Effector memory CD8-positive, alpha-beta T cell (primary cell): ENCODE measurements at regions not wholly inside any gene's neighbourhood (a gene's known extent, or its start where the extent isn't known, plus 50 kb on each side); places are given as distances from the start of the nearest gene placed in this dataset.

Source experiments
- ATAC-seq: fragments of 150-1000 bp; cut with Tn5 transposase; replicated peaks from 2 replicates; pipeline ENCODE4 v1.10.0; 2021; ENCODE audit warnings: mild to moderate bottlenecking, moderate library complexity
- DNase-seq, 3 experiments: peaks; one replicate each; pipeline ENCODE4 v3.0.0; 2021
- H3K27ac Mint-ChIP-seq, 2 donors: one replicate each; pipeline ENCODE4 v1.8.0; 2022; ENCODE audit warnings: mild to moderate bottlenecking in 2 of 2, mixed read lengths in 2 of 2, moderate library complexity in 2 of 2
- H3K27me3 Mint-ChIP-seq, 2 donors: one replicate each; pipeline ENCODE4 v1.8.0; 2022; ENCODE audit warnings: mixed read lengths in 2 of 2
- H3K36me3 Mint-ChIP-seq: one replicate; pipeline ENCODE4 v1.8.0; 2022; ENCODE audit warnings: mild to moderate bottlenecking, moderate library complexity, mixed read lengths; ENCODE audit not compliant: insufficient read depth
- H3K4me1 Mint-ChIP-seq, 2 donors: one replicate each; pipeline ENCODE4 v1.8.0; 2022; ENCODE audit warnings: low read depth in 2 of 2, mixed read lengths in 2 of 2
- H3K4me3 Mint-ChIP-seq, 2 donors: one replicate each; pipeline ENCODE4 v1.8.0; 2022; ENCODE audit warnings: mild to moderate bottlenecking in 2 of 2, mixed read lengths in 2 of 2, moderate library complexity in 2 of 2
- H3K9me3 Mint-ChIP-seq, 2 donors: one replicate each; pipeline ENCODE4 v1.8.0; 2022; ENCODE audit warnings: mixed read lengths in 2 of 2

DNA sequence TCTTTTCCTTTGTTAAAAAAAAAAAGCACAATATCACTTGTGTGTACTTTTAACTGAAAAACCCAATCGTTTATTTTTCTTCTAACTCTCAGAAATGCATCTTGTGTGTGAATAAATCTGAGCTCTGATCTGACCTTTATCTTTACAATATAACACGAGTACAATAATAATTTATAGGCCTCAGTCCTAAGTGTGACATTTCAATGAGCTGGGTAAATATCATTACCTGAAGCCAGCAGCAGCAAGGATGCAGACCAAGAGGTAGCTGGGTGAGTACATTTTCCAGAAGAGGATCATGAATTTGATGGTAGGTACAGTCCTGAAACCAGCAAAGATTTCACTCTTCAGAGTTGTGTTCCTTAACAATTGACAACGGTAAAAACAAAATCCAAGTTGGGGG lies 264.0 kb upstream of the KIF2A start:
- Mint-ChIP-seq H3K4me3 (no peak overlapping the region), H3K4me1 (no peaks in the 10 kb centered on the region), H3K27ac (no peak overlapping the region), H3K27me3 (peaks cover 0 to 6% of the 10 kb centered on the region in 2 donors), H3K9me3 (no peaks in the 10 kb centered on the region), H3K36me3 (no peaks in the 10 kb centered on the region)
- ATAC-seq = no peak
- no peak for DNase-seq

DNA sequence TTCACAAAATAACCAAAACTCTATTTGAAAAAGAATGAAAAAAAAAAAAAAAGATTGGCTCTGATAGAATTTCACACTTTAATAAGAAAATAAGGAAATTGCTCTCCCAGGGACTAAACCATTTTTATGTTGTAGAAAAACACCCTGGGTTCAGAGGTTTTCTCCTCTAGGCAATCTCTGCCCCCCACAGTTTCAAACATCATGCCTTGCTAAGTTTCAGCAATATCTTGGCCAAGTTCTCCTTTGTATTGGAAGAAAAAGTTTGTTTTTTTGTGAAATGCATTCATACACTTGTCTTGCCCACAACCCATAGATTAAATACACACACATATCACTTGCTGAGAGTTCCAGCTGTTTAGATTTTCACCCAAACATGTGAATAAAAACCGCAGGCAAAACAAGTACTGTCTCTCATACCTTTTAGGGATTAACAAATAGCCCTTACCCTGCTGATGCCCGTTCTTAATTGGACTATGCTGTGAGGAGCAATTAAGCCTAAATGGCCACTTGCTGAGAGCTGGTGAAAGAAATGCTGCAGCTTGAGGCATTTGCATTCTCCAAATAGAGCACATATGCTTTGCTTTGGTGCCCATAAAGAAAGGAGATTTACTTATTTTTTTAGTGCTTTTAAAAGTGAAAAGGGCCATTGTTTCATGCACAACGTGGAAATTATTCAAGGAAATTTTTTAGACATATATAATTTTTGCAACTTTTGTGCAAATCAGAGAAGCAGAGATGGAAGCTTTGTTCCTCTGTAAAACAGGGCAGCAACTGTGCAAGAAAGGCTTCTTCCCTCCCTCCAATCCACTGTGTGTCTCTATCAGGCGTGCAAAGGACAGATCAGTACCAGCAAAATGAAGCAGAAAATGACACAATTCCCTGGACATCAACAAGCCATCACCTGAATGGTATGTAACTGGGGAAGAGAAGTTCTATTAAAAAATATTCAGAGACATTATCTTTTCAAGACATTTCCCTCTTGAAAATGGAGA lies 262.4 kb upstream of the KIF2A start:
- Mint-ChIP-seq H3K4me3 (no peak overlapping the region), H3K4me1 (no peaks in the 10 kb centered on the region), H3K36me3 (no peaks in the 10 kb centered on the region), H3K27ac (no peak overlapping the region), H3K27me3 (peaks cover 0 to 6% of the 10 kb centered on the region in 2 donors), H3K9me3 (no peaks in the 10 kb centered on the region)
- no peak for ATAC-seq
- no peak for DNase-seq

DNA sequence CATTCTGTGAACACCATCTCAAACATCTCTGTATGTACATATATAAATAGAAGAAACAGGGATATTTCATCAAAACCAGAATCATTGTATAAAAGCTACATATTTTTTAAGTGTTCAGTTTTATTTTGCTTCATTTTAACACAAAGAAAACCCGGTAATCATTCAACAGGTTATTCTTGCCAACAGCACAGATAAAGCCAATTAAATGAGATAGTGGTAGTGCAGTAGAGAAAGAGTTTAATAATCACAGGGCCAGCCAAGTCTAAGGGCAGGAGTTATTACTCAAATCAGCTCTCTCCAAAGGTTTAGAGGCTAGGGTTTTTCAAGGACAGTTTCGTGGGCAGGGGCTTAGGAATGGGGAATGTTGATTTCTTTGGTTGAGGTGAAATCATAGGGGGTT lies 261.0 kb upstream of the KIF2A start:
- H3K4me1 Mint-ChIP-seq = no peaks in the 10 kb centered on the region
- no peaks in the 10 kb centered on the region for H3K9me3 Mint-ChIP-seq
- no peak overlapping the region for H3K27ac Mint-ChIP-seq
- peaks cover 0 to under 1% of the 10 kb centered on the region in 2 donors for H3K27me3 Mint-ChIP-seq
- H3K4me3 Mint-ChIP-seq = no peak overlapping the region
- no peak for ATAC-seq
- DNase-seq = no peak
- no peaks in the 10 kb centered on the region for H3K36me3 Mint-ChIP-seq

DNA sequence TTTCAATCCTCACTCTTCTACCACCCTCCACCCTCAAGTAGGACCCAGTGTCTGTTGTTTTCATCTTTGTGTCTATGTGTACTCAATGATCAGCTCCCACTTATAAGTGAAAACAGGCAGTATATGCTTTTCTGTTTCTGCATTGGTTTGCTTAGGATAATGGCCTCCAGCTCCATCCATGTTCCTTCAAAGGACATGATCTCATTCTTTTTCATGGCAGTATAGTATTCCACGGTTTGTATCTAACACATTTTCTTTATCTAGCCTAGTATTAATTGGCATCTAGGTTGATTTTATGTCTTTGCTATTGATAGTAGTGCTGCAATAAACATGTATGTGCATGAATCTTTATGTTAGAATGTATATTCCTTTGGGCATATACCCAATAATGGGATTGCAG lies 259.8 kb upstream of the KIF2A start:
- Mint-ChIP-seq H3K27ac (no peak overlapping the region), H3K4me3 (no peak overlapping the region), H3K36me3 (no peaks in the 10 kb centered on the region), H3K9me3 (peaks cover 0 to 2% of the 10 kb centered on the region in 2 donors), H3K27me3 (peaks cover 0 to 9% of the 10 kb centered on the region in 2 donors), H3K4me1 (no peaks in the 10 kb centered on the region)
- DNase-seq (no peak), ATAC-seq (no peak)

DNA sequence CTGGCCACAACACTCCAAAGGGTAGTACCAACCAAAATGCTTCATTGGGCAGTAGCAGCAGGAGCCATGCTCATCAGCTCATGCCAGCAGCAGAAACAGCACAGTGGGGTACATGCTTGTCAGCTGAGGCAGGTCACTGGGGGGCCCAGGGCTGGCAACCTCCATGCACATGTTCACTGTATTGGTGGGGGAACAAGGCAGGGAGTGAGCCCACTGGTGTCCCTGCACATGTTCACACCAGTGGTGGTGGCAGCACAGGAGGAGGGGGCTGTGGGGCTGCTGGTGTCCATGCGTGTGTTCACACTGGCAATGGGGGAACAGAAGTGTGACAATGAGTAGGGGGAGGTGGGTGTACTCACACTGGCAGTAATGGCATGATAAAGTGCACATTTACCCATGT lies 254.3 kb upstream of the KIF2A start:
- Mint-ChIP-seq H3K4me1 (no peaks in the 10 kb centered on the region), H3K27me3 (peaks cover 0 to 9% of the 10 kb centered on the region in 2 donors), H3K36me3 (no peaks in the 10 kb centered on the region), H3K9me3 (peaks cover 7 to 8% of the 10 kb centered on the region in 2 donors), H3K27ac (no peak overlapping the region), H3K4me3 (no peak overlapping the region)
- DNase-seq (no peak), ATAC-seq (no peak)

DNA sequence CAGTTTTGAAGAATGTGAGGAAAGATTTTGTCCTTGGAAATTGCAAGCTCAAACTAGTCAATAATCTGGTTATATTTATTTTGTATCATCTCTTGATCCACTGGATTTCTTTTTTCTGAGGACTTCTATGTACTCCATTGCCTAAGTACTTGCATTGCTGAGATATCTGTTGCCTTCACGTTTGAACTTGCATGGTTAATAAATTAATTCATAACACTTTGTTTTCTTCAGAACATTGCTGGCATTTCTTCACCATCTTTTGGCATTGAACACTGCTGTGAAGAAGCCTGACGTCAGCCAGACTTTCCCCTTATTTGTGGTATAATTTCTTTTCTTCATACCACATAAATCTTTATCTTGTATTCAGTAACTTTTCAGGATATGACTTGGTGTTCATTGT lies 246.0 kb upstream of the KIF2A start:
- DNase-seq (no peak), ATAC-seq (no peak)
- peaks cover 0 to 5% of the 10 kb centered on the region in 2 donors for H3K9me3 Mint-ChIP-seq
- no peak overlapping the region for H3K27ac Mint-ChIP-seq
- no peaks in the 10 kb centered on the region for H3K27me3 Mint-ChIP-seq
- H3K36me3 Mint-ChIP-seq = no peaks in the 10 kb centered on the region
- no peak overlapping the region for H3K4me3 Mint-ChIP-seq
- H3K4me1 Mint-ChIP-seq = no peaks in the 10 kb centered on the region

DNA sequence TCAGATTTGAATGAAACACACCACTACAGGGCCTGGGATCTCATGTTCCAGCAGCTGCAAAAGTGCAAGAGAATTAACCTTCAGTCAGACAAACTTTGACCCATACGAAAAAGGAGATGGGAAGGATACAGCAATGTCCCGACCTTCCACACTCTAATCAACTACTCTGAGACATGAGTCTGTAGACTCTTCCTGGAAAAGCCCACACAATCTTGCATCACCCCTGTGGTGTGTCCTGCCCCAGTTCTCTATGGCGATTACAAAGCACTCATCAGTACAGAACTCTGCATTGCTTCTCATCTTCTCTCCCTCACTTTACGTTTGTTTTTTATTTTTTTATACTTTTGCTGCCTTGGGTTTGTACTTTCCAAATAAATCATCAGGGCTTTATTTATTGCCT lies 241.0 kb upstream of the KIF2A start:
- Mint-ChIP-seq H3K4me3 (no peak overlapping the region), H3K36me3 (no peaks in the 10 kb centered on the region), H3K27me3 (peaks cover 5 to 8% of the 10 kb centered on the region in 2 donors), H3K9me3 (no peaks in the 10 kb centered on the region), H3K4me1 (no peaks in the 10 kb centered on the region), H3K27ac (no peak overlapping the region)
- ATAC-seq (no peak), DNase-seq (no peak)

DNA sequence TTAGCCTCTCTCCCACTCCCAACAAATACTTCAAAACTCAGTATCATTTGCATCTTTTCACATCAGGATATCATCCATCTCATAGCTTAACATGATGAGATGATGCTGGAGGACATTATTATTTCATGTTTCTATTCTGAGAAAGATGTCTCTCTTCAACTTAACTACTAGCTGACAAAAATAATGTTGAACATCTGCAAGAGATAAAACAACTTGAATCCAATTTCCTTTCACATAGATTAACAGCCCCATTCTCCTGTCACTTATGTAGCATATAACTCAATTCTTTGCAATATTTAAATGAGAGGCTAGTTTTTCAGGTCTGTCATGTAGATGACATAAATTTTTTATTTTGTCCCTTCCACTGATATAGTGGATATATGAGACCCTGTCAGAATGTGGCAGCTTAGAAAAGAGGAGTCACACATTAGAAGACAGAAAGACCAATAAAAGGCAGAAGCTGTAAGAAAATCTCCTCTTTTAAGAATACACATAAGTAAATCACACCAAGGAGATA lies 239.2 kb upstream of the KIF2A start:
- H3K36me3 Mint-ChIP-seq = no peaks in the 10 kb centered on the region
- ATAC-seq = no peak
- no peaks in the 10 kb centered on the region for H3K4me1 Mint-ChIP-seq
- no peaks in the 10 kb centered on the region for H3K9me3 Mint-ChIP-seq
- H3K27ac Mint-ChIP-seq = no peak overlapping the region
- DNase-seq = no peak
- H3K27me3 Mint-ChIP-seq = peaks cover 5 to 8% of the 10 kb centered on the region in 2 donors
- no peak overlapping the region for H3K4me3 Mint-ChIP-seq

DNA sequence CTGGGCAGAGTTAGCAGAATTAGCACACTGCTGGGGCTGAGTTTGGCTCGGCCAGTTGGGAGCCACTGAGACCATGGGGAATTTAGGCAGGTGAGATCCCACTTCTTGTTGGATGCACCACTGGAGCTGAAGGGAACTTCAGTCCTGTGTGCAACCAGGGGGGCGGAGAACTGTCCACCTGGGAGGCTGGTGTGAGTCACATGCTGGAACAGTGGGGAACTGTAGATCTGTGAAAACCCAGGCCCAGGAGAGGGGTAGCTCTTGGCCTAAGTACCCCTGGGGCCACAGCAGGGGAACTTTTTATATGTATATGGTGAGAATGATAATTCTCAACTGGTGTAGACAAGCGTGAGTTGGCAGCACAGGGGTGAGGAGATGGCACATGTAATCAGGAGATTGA lies 237.5 kb upstream of the KIF2A start:
- no peak for DNase-seq
- H3K36me3 Mint-ChIP-seq = no peaks in the 10 kb centered on the region
- ATAC-seq = no peak
- no peak overlapping the region for H3K4me3 Mint-ChIP-seq
- no peaks in the 10 kb centered on the region for H3K4me1 Mint-ChIP-seq
- H3K27me3 Mint-ChIP-seq = peaks cover 5 to 8% of the 10 kb centered on the region in 2 donors
- H3K27ac Mint-ChIP-seq = no peak overlapping the region
- no peaks in the 10 kb centered on the region for H3K9me3 Mint-ChIP-seq

DNA sequence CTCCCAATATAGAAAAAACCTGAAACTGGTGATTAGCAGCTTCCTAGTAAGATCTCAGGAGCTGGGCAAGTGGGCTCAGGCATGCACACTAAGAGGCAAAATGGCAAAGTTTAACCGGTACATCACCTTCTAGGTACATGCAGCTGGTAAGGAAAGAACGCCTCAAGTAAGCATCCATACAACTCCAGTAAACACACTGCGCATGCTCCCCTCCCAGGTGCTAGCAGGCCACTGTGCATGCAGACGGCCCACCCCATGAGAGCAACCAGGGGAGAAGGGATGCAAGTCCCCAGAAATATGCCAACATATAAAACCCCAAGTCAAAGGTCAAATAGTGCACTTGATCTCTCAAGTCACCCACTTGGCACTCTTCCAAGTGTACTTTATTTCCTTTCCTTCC lies 228.6 kb upstream of the KIF2A start:
- no peak overlapping the region for H3K27ac Mint-ChIP-seq
- peaks cover 0 to 5% of the 10 kb centered on the region in 2 donors for H3K4me1 Mint-ChIP-seq
- H3K4me3 Mint-ChIP-seq = no peak overlapping the region
- no peaks in the 10 kb centered on the region for H3K36me3 Mint-ChIP-seq
- DNase-seq = no peak
- H3K9me3 Mint-ChIP-seq = no peaks in the 10 kb centered on the region
- peaks cover 13 to 14% of the 10 kb centered on the region in 2 donors for H3K27me3 Mint-ChIP-seq
- ATAC-seq = no peak

DNA sequence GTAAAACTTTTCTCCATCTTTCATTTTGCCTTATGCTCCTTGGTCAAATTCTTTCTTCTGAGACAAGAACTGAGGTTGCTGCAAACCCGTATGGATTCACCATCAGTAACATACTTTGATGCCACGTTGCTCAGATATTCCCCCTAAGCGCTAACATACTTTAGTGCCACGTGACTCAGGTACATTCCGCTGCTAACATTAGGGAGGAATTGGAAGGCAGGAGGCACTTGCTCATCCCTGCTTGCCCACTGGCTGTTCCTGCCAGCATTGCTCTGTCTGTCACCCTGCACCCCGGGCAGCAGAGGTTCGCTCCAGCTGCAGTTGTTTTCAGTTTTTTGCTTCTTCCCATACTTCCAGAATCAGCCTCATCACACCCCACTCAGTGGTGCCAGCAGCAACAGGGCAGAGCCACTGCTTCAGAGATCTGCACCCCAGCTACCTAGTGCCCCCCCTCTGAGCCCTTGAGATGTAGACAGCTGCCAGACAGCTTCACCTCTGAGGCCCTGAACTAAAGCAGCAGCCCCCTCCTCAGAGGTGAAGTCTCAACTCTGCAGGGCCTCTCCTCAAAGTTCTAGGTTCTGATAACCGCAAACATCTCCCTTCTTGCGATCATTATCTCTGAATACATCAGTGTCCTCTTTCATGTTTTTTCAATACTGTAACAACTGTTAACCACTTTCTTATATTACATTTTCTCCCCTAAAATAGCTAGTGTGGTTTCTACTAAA lies 228.0 kb upstream of the KIF2A start:
- Mint-ChIP-seq H3K27me3 (peaks cover 14% of the 10 kb centered on the region in 2 donors), H3K4me3 (no peak overlapping the region), H3K27ac (no peak overlapping the region), H3K4me1 (peaks cover 0 to 5% of the 10 kb centered on the region in 2 donors), H3K9me3 (no peaks in the 10 kb centered on the region), H3K36me3 (no peaks in the 10 kb centered on the region)
- ATAC-seq (no peak), DNase-seq (no peak)

DNA sequence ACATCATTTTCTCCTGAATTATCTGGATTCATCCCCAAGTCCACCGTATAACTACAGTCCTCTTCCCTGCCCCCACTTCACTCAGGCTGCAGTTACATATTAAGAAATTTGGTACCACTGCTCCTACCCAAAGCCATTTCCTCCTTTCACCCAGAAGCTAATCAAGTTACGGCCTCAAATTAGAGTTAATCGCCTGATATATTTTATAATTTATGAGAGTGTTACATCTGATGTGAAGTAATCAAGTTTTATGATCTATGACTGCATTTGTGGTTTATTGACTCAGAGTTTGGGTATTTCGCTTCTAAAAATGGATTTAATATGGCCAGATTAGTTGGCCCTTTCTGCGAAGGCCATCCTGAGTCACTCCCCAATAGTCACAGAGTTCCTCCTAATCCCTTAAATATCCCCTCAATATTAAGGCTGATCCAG lies 223.6 kb upstream of the KIF2A start:
- Mint-ChIP-seq H3K4me1 (peaks cover 0 to 5% of the 10 kb centered on the region in 2 donors), H3K9me3 (no peaks in the 10 kb centered on the region), H3K4me3 (no peak overlapping the region), H3K27me3 (peaks cover 8 to 24% of the 10 kb centered on the region in 2 donors), H3K27ac (no peak overlapping the region), H3K36me3 (no peaks in the 10 kb centered on the region)
- DNase-seq = no peak
- ATAC-seq = no peak

DNA sequence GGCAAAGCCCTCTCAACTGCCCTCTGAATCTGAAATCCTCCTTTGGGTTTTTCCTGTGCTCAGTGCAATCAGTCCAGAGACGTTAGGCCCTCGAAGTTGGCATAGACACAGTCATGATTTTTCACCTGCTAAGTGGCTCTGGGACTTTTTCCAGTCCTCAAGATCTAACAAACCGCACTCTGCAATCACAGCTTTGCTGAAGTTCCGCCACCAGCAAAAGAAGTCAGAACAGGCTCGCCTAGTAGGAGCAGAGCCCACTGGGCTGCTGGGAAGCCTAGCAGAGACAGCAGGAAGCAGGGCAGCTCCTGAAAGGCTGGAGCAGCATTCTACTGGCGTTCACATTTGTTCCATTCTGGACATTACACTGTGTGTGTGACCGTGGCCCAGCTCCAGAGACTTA lies 222.8 kb upstream of the KIF2A start:
- DNase-seq (no peak), ATAC-seq (no peak)
- H3K4me1 Mint-ChIP-seq = no peaks in the 10 kb centered on the region
- H3K27me3 Mint-ChIP-seq = peaks cover 8 to 25% of the 10 kb centered on the region in 2 donors
- H3K27ac Mint-ChIP-seq = no peak overlapping the region
- H3K4me3 Mint-ChIP-seq = no peak overlapping the region
- no peaks in the 10 kb centered on the region for H3K36me3 Mint-ChIP-seq
- no peaks in the 10 kb centered on the region for H3K9me3 Mint-ChIP-seq
